GM12864 (cell line): ENCODE measurements at regions not wholly inside any gene's neighbourhood (a gene's known extent, or its start where the extent isn't known, plus 50 kb on each side); places are given as distances from the start of the nearest gene placed in this dataset.

Source experiments
- DNase-seq: peaks from one replicate; pipeline ENCODE4 v3.0.0-alpha.2; 2011; ENCODE audit warnings: low read depth
- H3K4me3 ChIP-seq: 2 replicates; pipeline ENCODE4 v1.5.1; 2011; ENCODE audit warnings: mild to moderate bottlenecking, low read depth, low read length, control low read depth
- TF ChIP-seq, protein P1 (sequence below): IDR thresholded peaks from 2 replicates; pipeline ENCODE4 v1.5.1; 2011; ENCODE audit warnings: low read depth, mild to moderate bottlenecking, moderate library complexity, low read length, control low read depth, inconsistent platforms; ENCODE audit errors: missing control alignments

DNA sequence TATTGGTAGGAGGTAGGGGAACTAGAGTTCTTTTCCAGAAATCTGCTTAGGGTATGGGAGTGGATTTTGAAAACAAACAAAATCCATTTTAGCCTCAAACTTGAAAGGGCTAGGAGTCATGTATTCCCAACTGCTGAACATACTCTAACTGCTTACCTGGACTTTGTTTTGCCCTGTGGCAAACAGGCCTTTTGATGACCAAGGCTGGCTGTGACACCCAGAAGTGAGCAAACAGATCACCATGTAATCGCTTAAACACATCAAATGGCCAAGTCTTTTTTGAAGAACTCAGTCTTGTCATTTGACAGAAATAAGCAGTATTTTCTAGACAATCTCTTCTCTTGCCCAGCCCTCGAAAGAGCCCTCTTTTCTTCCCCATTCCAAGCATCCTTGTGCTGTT is 203.4 kb downstream of the KIT start:
- TF ChIP-seq, protein P1, sequence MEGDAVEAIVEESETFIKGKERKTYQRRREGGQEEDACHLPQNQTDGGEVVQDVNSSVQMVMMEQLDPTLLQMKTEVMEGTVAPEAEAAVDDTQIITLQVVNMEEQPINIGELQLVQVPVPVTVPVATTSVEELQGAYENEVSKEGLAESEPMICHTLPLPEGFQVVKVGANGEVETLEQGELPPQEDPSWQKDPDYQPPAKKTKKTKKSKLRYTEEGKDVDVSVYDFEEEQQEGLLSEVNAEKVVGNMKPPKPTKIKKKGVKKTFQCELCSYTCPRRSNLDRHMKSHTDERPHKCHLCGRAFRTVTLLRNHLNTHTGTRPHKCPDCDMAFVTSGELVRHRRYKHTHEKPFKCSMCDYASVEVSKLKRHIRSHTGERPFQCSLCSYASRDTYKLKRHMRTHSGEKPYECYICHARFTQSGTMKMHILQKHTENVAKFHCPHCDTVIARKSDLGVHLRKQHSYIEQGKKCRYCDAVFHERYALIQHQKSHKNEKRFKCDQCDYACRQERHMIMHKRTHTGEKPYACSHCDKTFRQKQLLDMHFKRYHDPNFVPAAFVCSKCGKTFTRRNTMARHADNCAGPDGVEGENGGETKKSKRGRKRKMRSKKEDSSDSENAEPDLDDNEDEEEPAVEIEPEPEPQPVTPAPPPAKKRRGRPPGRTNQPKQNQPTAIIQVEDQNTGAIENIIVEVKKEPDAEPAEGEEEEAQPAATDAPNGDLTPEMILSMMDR, result no peak
- H3K4me3 ChIP-seq, result no peak overlapping the region
- DNase-seq, result no peak

DNA sequence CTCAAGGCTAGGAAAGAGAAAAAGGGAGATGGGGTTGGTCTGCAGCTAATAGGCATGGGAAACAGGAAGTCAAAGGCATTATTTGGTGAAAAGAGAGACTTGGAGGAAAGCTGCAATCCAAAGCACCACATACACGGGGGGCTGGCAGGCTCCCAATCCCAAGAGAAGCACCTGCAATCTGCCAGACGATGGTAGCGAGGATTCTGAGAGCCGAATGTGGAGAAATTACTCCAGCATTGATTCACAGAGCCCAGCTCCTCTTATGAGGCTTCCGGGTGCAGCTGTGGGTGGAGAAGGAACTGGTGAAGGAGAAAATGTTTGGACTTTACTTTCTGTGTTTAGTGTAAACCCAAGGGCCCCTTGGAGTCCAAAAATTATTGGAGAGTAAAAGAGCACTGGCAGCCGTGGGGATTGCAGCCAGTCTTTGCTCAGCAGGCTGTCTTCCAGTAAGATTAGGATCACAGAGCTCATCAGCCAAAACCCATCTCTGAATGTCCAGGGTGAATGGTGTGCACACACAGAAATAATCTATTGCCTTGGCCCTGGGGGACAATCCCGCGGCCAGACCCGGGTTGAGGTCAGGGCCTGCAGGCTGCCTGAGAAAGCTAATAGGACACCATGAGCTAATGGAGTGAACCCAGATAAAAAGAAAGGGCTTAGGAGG is 197.6 kb downstream of the KIT start:
- no peak overlapping the region for H3K4me3 ChIP-seq
- no peak for DNase-seq
- TF ChIP-seq, protein P1, result no peak

DNA sequence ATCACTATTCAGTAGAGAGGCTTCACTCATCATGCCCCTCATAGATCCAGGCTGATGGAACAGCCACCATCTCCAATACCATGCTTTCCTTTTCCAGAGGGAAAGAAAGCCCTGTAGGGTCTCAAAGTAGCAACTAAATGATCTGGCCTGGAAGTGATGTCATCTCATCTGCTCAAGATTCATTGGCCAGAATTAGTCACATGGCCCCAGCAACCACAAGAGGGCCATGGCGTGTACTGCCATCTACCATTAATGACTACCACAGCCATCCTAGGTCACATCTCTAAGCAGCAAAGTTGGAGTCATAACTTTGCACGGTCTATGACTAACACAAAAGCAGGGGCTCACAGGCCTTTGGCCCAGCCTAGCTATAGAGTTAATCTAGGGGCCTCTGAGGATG is 194.8 kb downstream of the KIT start:
- DNase-seq, result no peak
- TF ChIP-seq, protein P1, result no peak
- H3K4me3 ChIP-seq, result no peak overlapping the region

DNA sequence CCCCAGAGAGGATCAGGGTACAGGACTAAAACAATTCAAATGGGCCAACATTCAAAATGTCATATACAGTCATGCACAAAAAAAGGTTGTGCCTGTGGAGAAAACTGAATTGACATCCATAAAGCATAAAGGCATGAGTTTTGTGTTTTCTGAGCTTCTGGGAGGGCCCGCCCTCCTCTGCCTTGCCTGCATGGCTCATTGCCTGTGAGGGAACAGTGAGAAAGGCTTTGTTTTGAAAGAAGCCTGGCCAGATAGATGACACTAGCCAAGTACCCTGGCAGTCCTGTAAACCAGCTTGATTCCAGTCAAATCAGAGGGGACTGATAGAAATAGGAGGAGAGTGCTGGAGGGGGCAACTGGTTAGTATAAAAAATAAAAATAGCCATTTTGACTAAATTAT is 194.3 kb downstream of the KIT start:
- DNase-seq, result no peak
- TF ChIP-seq, protein P1, result no peak
- no peak overlapping the region for H3K4me3 ChIP-seq

DNA sequence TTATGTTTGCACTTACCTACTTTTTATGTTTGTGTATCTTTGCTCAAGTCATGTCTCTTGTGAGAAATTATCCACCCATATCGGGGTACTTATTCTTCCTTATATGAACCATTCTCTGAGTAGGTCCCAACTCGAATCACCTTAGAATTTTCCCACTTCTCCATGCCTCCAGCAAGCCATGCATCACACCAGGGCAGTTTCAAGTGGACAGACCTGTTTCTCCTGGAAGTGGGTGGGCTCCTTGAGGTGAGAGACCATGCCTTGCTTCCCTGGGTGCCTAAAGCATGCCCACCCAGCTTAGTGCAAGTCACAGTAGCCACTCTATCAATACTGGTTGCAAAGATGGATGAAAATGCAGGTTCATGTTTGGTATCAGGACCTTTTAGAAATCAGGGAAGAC is 187.2 kb downstream of the KIT start:
- H3K4me3 ChIP-seq, result no peak overlapping the region
- TF ChIP-seq, protein P1, result no peak
- DNase-seq, result no peak

DNA sequence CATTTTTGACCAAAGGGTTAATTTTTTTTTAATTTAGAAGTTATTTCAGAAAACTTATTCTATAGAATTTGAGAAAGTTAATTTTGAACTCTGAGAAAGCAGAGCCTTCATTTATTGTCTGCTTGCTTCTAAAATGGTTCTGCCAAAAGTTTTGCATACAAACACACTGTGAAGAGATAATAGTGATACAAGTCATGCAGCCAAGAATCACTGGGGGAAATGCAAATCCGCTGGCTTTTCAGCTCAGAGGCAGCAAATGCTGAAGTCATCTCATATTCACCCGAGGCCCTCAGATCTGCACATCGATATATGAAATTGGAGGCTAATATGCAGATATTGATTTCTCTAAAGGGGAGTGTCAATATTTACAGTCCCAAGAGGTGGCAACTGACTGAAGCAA is 186.2 kb downstream of the KIT start:
- TF ChIP-seq, protein P1, result no peak
- DNase-seq, result no peak

DNA sequence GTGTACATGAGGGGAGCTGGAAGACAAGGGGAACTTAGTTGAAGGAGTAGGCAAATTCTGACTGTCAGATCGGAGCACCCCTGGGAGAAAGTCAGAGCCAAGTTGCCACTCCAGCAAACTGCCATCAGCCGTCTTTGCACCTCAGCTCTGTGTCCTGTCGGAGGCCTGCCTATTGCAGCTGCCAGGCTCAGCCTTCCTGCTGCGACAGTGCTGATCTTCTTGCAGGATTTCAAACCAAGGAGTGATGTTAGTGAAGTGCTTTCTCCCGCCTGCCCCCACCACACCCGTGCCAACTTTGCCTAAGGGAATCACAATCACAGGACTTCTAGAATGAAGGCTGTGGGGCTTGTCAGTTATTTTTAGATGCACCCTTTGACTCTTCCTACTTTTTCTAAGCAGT is 185.3 kb downstream of the KIT start:
- H3K4me3 ChIP-seq, result no peak overlapping the region
- TF ChIP-seq, protein P1, result no peak
- DNase-seq, result no peak

More for the DNA sequence above, 186.2 kb downstream of the KIT start:
- H3K4me3 ChIP-seq, result no peak overlapping the region
